D341Med (cell line): ENCODE measurements at regions not wholly inside any gene's neighbourhood (a gene's known extent, or its start where the extent isn't known, plus 50 kb on each side); places are given as distances from the start of the nearest gene placed in this dataset.

ENCODE experiments used
- DNase-seq: peaks from one replicate; pipeline ENCODE4 v3.0.0; 2012; ENCODE audit warnings: low spot score

DNA sequence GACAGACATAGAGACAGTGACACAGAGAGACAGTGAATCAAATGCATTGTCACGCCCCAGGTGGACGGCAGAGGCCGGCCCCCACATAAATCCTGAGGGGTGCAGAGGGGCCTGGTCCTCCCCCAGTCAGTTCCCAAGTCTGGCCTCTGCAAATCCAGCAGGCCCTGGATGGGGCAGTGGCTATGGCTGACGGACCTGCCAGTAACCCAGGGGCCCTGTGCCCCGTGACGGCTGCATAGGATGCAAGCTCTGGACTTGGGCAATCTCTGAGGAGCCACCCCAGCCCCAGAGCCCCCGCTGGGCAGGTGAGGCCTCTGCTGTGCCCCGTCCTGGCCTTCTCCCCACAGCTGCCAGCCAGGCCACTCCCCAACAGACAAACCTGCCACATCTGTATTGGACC lies 204.5 kb downstream of the BRD1 start:
- no peak for DNase-seq

DNA sequence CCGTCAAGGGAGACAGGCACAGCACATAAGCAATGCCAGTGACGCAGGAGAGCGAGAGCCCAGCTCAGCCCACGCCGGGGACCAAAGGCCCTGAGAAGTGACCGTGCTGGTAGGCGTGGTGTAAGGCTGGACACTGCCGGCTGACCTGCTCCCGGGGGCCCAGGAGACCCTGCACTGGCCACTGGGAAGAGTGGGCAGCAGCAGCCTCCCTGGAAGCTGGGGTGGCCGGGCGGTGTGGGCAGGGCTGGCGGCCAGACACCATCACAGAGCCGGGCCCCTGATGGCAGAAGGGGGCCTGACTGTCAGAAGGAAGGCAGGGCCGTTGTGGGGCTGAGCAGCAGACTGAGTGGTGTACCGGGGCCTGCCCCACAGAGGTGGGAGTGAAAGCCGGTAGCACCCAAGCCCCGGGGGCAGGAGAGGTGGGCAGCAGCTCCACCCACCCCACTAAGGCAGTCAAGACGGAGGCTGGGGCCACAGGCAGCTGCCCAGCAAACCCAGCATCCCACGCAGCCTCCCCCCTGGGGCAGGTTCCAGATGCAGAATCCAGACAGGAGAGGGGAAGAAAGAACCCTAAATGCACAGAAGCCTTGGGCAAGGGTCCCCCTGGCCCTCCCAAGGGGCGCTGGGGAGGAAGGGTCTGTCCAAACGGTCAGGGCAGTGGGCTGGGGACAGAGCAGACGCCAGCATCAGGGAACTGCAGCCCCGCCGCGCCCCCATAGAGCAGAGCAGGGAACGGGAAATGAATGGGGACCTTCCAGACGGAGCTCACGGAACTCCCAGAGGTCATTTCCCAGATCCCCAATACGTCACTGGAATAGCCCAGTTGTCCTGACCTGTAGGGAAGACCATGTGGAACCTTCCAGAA lies 205.2 kb downstream of the BRD1 start:
- no peak for DNase-seq

DNA sequence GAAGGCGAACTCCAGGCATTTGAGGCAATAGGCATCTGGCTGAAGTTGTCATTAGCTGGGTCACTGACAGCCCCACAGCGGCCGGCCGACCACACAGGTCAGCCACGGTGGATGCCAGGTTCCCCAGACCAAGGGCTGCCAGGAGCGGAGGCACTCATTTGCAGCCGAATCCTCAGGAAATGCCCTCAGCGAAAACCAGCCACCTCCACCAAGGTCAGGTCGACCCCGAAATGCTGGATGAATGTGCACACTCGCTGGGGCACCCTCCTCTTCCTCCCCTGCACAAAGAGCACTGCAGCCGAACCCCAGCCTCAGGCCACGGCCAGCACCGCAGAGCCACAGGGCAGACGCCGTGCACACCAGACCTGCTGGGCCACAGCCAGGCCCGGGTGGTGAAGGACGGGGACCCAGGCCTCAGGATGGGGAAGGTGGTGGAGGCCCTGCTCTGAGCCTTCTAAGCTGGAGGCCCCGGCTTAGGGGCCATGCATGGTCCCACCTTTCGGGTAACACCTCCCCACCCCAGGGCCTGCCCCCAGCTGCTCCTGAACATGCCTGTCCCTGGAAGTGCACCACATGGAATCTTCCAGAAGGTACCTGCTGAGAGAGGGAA lies 206.0 kb downstream of the BRD1 start:
- DNase-seq = no peak

DNA sequence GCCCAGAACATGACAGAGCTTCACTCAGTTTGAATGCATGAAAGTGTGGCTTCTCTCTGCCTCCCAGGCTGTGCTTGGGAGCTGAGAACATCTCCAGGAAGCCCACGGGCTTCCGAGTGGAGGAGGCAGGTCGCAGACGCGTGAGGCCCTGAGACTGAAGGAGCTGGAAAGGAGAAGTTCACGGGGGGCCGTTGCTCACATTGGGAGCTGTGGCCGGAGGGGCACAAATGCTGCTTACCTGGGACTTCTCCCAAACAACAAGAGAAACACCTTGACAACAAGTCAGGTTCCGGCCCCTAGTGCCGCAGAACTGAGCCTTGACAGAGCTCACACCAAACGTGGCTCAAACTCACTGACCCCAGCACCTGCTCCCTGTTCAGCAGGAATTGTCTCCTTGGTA lies 207.0 kb downstream of the BRD1 start:
- no peak for DNase-seq

DNA sequence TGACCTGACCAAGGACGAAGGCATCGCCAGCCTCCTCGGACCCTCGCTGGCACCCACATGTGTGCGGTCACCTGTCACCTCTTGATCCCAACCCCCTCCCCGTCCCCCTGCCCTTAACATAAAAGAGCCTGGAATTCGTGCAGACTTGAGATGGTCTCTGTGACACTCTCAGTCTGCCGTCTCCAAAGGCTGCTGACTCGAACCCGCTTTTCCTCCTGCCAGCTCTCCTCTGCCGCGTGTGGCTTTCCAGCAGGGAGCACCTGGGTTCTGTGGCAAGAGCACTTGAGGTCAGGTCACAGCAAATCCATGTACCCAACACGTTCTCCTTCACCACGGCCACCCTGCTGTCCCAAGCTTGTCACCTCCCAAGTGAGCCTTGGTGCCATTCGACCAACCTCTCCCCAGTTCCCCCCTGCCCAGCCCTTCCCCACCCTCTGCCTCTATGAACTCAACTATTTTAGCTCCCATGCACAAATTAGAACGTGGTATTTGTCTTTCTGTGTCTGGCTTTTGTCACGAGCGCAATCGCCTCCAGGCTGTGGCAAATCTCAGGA lies 207.6 kb downstream of the BRD1 start:
- no peak for DNase-seq

DNA sequence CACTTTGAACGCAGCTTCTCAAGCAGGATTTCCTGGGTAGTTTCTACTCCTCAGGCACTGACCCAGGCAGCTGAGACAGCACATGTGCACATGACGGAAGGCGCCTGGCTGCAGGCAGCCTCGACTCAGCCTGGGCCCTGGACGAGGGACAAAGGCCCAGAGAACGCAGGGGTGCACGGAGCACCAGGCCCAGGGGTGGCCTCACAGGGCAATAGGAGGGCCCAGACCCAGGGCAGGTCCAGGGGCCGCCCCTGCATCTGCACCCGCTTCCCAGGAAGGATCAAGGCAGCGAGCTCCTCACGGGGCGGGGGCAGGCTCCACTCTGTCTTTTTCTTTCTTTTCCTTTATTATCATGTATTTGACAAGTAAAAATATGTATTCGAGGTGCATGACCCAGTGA lies 208.4 kb downstream of the BRD1 start:
- no peak for DNase-seq

DNA sequence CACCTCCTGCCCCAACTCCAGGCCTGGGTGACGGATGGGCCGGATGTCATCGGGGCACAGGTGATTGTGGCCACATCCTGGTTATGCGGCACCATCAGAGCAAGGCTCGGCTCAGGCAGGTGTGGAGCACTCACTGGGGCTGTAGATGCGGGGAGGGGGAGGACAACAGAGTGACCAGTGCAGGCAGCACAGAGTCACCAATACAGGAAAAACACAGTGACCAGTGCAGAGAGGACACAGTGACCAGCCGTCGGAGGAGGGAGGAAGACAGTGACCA lies 209.1 kb downstream of the BRD1 start:
- no peak for DNase-seq

DNA sequence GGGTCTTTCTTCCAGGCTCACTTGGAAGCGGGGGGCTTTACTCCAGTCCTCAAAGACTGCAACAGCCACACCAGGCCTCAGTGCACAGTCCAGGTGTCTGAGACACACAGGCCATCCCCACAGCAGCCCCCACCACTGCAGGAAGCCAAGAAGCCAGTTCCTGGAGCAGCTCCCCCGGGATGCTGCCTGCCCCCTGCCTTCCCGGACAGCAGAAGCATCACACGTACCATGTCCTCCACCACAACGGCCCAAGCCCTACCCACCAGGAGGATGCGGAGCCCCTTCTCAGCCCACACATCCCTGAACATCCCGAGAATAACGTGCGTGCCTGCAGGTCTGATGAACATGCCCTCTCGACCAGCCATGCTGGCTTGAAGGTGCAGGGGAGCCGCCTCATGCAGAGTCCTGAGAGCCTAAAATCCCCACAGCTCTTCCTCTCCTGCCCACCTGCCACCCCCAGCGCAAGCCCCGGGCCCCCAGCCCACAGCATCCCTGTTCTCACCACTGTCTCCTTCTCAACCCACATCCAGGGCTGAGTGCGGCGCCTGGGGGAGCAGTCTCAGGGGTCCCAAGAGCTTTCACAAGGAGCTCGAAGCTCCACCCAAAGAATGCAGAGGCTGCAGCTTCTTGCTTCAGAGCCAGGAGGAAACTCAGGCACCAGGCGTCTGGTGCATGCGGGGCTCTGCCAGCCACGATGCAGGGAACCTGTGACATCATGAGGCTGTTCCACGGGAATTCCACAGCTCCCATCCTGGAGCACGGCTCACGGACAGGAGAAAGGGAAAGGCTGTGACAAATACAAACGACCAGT lies 209.6 kb downstream of the BRD1 start:
- DNase-seq = no peak

DNA sequence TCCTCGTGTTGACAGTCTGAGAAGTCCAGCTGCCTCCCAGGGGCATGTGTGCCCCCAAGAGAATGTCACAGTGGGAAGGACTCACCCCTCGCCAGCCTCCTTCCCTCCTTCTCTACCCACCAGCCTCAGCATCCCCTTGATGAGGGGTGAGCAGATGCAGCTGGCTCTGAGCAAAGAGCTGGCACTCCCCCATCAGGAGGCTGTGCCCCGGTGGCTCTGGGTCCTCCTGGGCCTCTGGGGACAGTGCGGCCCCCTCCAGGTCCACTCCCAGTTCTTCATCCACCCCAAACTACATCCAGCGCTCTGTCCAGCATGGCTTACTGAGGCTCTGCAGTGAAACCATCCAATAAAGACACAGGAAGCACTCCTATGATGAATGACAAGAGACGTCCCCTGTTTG lies 210.4 kb downstream of the BRD1 start:
- no peak for DNase-seq

DNA sequence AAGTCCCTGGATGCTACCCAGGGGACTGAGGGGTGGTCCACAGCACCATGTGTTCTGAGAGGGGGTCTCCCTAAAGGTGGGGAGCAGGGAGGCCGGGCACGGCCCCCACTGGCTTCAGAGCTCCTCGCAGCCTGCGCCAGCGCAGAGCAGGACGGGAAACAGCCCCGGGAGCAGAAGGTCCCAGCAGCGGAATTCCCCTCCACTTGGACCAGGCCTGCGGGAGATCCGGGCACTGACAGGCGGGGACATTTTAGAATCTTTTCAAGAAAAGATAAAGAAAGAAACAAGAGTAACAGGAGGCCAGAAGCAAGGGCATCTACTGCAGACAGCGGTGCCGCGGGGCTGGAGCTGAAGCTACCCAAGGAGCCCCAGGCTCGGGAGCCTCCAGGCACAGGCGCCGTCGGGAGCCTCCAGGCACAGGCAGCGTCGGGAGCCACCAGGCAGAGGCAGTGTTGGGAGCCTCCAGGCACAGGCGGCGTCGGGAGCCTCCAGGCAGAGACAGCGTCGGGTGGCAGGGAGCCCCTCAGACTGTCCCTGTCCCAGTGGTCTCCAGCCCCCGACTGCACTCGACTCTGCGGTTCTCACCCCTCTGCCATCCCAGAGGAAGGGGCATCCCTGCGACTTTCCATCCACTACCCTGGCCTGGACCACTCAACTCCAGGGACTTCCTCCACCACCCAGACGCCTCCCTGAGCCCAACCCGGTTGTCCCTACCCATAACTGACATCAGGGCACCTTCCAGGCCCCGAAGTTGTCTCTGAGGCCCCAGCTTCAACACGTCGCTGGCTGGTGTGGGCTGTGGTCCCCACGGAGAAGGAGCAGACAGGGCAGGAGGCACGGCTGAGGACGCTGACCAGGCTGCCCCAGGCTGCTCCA lies 211.1 kb downstream of the BRD1 start:
- no peak for DNase-seq

DNA sequence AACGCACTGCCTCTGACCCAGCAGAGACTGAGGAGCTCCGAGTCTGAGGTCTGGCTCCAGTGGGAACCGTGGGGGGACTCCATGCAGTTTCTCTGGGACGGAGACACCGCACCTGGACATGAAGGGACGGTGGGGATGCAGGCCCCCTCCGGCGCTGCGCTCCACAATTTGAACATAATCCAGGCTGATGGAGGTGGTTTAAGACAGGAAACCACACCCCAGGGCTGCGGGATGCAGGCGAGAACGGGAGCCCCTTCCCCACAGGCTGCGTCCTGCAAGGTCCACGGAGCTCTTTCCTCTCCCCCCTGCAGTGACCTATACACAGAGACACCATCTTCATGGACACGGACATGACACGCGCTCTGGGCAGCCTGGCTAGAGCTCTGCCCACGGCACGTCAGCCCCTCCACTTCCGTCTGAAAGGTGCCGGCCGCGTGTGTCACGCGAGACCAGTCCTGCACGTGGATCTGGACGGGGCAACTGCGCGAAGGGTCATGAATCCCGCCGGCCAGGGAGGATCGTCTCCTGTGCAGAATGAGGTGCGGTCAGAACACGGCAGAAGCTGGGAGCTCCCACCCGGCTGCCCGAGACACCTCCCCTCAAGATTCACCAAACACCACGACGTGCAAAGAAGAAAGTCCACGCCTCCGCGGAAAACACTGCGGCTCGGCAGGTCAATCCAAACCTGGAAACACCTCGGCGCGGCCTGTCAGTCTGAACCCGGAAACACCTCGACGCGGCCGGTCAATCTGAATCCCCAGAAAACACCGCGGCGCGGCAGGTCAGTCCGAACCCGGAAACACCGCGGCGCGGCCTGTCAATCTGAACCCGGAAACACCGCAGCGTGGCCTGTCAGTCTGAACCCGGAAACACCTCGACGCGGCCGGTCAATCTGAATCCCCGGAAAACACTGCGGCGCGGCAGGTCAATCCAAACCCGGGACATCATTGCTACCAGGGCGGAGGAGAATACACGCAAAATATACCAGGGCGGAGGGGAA lies 212.4 kb downstream of the BRD1 start:
- no peak for DNase-seq

DNA sequence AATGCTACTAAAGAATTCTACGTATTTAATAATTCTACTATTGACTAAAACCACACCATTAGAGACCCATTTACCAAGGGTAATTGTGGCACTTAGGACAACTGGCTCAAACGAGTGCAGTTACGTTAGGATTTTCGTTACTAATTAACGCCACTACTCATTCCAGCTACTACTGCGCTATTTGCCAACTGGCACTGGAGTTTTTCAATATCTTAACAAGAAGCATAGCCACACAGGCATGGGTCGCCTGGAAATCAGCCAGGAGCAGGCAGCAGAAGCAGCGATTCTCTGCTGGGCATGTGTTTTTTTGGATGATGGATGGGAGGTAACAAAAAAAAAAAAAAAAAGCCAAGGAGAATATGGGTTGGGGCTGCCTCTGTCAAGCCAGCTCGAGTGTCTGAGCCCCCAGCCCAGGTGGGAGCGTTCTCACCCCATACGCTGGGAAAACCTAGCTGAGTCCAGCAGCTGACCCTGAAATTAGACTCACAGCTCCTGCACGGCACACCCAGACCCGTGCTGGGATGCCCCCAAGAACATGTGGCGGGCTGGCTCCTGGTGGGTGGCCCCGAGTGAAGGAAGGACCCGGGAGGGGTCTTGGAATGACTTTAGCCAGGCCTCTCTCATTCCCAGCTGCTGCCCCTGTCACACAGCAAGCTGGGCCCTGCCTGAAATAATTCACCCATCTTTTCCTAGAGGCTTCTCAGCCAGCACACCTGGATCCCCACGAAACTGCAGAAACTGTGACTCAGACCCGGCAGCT lies 214.0 kb downstream of the BRD1 start:
- DNase-seq = no peak

DNA sequence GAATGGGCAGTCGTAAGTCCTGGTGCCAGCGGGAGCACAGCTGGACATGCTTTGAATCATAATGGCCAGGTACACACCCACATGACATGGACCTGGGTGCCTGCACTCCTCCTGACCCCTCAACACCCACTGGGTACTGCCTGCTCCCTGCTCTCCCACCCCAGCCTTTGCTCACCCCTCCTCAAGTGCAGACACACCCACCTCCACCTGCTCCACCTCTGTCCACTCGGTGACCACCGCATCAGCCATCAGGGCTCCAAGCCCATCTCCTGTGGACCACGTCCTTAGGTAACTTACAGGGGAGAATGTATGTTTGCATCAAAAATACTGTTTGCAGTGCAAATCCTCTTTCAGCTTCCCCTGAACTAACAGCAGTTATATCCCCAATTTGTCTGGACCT lies 214.6 kb downstream of the BRD1 start:
- DNase-seq = no peak

DNA sequence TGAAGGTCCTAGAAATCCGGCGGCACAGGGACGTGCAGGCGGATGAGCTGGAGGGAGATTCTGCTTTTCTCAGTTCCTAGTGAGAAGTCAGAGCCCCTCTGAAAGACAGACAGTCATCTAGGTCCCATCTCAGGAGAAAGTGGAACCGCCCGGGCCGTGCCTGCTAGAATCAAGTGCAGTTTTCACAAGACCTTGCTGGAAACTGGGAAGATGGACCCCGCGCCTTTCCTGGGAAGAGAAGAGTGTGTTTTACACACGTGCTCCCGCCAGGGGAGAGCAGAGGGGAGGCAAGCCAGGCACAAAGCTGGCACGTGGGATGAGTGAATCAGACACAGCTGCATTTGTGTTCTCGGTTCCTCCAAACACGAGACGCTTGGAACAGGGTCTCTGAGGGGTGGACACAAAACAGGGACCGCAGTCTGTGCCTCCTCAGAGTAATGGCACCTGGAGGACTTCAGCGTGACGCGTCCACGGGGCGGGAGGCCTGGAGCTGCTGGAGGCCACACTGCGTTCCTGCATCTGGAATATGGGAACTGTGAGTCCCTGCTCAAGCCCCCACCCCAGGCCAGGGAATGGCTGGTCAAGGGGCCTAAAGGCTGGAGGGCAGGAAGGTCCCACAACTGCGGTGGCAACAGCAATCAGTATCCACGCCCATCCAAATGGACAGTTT lies 218.3 kb downstream of the BRD1 start:
- DNase-seq = no peak

DNA sequence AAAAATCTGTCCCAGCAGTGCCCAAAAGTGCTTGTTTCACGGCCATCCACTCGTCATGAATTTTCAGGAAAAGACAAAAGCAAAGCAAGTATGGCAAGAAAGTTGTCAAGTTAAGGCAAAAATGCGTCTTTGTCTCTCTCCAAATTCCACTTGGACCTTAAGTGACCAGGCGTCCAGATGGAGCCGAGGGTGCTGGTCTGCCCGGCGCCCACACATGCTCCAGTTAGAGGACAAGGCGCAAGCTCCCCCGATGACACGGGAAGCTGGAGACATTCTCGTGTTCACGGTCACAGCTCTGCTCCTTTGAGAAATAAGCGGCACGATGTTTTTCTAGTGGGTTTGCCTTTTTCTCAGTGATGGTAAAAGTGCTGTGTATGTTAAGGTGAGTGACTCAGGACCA lies 219.0 kb downstream of the BRD1 start:
- DNase-seq = no peak

DNA sequence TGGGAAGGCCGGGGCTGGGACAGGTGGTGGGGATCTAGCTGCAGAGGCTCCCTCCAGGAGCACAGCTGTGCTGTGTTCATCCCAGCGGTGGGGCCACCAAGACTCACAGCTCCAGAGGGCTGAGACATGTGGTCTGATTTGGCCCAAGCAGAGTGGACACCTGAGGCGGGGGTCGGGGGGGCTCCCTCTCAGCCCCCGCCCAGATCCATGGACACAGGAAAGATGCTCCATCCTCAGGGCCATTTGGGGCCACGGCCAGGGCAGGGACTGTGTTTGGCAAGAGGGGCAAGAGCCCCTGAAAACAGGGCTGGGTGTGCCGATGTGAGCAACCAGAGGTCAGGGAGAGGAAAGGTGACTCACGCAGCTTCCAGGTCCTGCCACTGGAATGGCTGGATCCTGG lies 219.4 kb downstream of the BRD1 start:
- DNase-seq = no peak

DNA sequence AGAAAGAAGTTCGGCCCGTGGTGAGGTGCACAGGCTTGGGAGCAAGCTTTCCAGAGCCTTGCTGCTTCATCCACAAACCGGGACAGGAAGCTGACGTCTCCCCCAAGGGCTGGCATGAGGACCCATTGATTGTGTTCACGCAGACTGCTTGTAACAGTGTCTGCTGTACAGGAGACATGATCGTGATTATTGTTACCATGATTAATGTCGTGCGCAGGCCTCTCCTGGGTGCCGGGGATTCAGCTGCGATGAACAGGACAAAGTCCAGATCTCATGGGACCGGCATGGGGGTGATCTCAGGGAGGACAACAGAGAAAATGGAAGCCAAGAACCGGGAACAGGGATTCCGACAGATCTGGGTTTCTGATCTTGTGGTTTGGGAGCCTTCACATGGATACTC lies 219.9 kb downstream of the BRD1 start:
- DNase-seq = no peak

DNA sequence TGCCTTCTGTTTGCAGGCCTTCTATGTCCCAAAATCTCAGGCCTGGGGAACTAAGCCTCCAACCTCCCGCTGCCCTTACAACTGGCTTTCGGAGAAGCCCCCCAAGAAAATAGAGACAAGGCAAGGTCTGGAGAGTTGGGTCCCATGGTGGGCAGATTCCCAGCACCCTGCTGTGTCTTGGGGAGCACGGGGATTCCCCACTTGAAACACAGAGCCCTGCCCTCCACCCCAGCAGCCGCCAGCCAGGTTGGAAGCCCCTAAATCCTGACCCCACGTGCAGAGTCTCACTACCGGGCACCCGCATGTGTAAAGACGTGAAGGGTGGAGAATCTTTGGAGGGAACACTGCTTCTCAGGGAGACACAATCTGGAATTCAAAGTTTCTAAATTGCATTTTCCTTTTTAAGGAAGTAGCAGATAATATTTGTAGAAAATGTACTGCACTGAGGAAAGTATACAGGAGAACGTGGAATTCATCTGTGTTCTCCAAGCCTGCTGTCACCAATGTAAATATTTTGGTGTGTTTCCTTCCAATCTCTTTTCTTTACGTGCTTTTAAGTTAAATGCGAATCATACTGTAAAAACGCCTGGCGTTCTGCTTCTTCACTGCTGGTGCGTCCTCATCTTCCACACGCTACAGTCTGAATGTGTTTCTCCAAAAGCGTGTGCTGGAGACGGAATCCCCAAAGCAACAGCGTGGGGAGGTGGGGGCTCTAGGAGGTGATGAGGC lies 220.9 kb downstream of the BRD1 start:
- no peak for DNase-seq
